ENCODE measurements at regions not wholly inside any gene's neighbourhood (a gene's known extent, or its start where the extent isn't known, plus 50 kb on each side); places are given as distances from the start of the nearest gene placed in this dataset.

DNA sequence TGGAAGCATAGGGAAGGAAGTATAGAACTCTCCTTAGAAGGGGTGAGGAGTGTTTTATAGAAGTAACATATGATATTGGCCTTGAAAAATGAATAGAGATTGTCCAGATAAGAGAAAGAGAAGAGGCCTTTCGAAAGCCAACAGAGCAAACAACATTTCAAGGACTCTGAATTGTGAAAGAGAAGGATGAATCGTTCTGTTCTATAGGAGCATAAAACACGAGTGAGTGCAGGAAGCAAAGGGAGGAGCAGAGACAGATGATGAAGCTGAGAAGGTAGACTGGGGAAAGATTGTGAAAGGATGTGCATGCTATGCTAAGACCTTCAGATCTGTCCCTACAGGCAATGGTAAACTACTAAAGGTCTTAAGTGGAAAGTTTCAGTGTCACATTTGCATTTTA, 271.0 kb downstream of the TMEM161B start:
- intact Hi-C loops (cut with DNase I; ENCODE audit: low total_unique reads) (no loop called here), in situ Hi-C loops (cut with MboI; ENCODE audit: low pct_ligation_motif_present in 1 of 4, low pct_unique_long_range_greater_than_20kb in 1 of 4, low sequenced_read_pairs in 3 of 4) (no loop called here)
- TF ChIP-seq, protein P1, sequence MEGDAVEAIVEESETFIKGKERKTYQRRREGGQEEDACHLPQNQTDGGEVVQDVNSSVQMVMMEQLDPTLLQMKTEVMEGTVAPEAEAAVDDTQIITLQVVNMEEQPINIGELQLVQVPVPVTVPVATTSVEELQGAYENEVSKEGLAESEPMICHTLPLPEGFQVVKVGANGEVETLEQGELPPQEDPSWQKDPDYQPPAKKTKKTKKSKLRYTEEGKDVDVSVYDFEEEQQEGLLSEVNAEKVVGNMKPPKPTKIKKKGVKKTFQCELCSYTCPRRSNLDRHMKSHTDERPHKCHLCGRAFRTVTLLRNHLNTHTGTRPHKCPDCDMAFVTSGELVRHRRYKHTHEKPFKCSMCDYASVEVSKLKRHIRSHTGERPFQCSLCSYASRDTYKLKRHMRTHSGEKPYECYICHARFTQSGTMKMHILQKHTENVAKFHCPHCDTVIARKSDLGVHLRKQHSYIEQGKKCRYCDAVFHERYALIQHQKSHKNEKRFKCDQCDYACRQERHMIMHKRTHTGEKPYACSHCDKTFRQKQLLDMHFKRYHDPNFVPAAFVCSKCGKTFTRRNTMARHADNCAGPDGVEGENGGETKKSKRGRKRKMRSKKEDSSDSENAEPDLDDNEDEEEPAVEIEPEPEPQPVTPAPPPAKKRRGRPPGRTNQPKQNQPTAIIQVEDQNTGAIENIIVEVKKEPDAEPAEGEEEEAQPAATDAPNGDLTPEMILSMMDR (IDR thresholded peaks at IDR 0.05), result no peak
- TF ChIP-seq EP300 (IDR thresholded peaks at IDR 0.05; ENCODE audit: low read depth), result no peak
- no peaks in the 10 kb centered on the region for H3K9me3 ChIP-seq
- 18 to 25% methylated on average over 2 to 3 of the region's 3 CpGs for WGBS, 2 donors (ENCODE audit: low coverage in 1 of 2)
- H3K4me3 ChIP-seq, result no peak overlapping the region
- H3K36me3 ChIP-seq, result no peaks in the 10 kb centered on the region
- H3K27ac ChIP-seq, result no peak overlapping the region
- no peak for DNase-seq
- H3K4me1 ChIP-seq, result no peaks in the 10 kb centered on the region
- H3K27me3 ChIP-seq, result no peaks in the 10 kb centered on the region

DNA sequence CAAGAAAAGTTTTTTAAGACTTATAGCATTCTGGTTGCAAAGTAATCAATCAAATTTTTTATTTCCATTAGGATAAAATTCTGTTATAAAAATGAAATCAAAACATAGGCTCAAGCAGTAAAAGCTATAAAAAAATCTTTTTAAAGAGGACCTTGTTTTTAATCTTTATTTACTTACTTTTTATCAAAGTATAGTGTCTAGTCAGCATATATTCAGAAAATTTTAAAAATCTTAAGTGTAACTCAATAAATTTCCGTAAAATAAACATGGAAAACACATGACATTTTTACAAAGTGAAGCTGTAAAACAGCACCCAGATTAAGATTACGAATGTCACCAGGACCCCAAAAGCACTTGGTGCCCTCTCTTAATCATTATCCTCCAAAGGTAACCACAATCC, 302.4 kb downstream of the TMEM161B start:
- Histone ChIP-seq H3K36me3 (no peaks in the 10 kb centered on the region), H3K9me3 (no peaks in the 10 kb centered on the region), H3K27me3 (no peaks in the 10 kb centered on the region), H3K27ac (no peak overlapping the region), H3K4me3 (no peak overlapping the region), H3K4me1 (no peaks in the 10 kb centered on the region)
- DNase-seq, result no peak
- no peak for TF ChIP-seq POLR2A (IDR thresholded peaks at IDR 0.05)
- no peak for TF ChIP-seq EP300 (IDR thresholded peaks at IDR 0.05; ENCODE audit: low read depth)
- no peak for TF ChIP-seq POLR2AphosphoS5 (IDR thresholded peaks at IDR 0.05)
- TF ChIP-seq, protein P1 (IDR thresholded peaks at IDR 0.05), result no peak
- in situ Hi-C loops (cut with MboI; ENCODE audit: low pct_ligation_motif_present in 1 of 4, low pct_unique_long_range_greater_than_20kb in 1 of 4, low sequenced_read_pairs in 3 of 4) (no loop called here), intact Hi-C loops (cut with DNase I; ENCODE audit: low total_unique reads) (no loop called here)
- WGBS, 2 donors (ENCODE audit: low coverage in 1 of 2), result 30 to 32% methylated on average over 2 of the region's 2 CpGs

DNA sequence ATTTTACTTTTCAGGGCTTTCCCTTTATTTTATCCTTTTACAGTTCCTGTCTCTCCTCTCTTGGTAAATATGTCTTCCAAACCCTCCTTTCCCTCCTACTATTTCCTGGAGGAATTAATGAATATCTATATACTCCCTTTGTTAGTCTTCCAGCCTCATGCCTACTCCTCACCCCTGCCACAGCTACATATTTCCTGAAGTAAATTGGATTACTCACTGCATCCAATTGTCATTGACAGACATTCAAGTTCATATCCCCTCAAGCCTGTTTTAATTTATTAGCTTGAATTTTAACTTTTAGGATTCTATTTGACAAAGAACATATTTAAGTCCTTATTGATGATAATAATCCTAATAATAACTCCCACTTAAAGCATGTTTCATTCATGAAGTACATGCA, 314.5 kb downstream of the TMEM161B start:
- intact Hi-C loops (cut with DNase I; ENCODE audit: low total_unique reads), result no loop called here
- H3K4me3 ChIP-seq, result no peak overlapping the region
- H3K27me3 ChIP-seq, result no peaks in the 10 kb centered on the region
- DNase-seq, result no peak
- no peaks in the 10 kb centered on the region for H3K9me3 ChIP-seq
- no peaks in the 10 kb centered on the region for H3K36me3 ChIP-seq
- no peaks in the 10 kb centered on the region for H3K4me1 ChIP-seq
- no peak overlapping the region for H3K27ac ChIP-seq
- TF ChIP-seq EP300 (IDR thresholded peaks at IDR 0.05; ENCODE audit: low read depth) (no peak), POLR2AphosphoS5 (IDR thresholded peaks at IDR 0.05) (no peak), POLR2A (IDR thresholded peaks at IDR 0.05) (no peak)
- TF ChIP-seq, protein P1 (IDR thresholded peaks at IDR 0.05), result no peak
- in situ Hi-C loops (cut with MboI; ENCODE audit: low pct_ligation_motif_present in 1 of 4, low pct_unique_long_range_greater_than_20kb in 1 of 4, low sequenced_read_pairs in 3 of 4), result no loop called here

DNA sequence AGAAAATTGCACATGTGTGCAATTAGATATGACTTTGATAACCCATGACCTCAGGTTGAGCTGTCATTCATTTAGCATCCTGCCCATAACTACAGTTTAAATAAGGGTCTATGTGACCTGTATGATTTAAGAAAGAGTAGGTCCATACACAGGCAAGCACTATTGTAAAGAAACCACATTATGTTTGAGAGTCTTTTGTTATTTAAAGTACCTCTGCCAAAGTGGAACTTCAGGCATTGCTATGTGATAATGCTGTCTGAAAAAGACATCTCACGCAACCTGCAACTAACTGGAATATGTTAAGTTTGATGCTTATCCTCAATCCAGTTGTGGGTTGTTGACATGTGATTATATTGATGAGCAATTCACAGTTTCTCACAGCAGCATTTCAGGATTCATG, 317.0 kb downstream of the TMEM161B start:
- DNase-seq, result no peak
- intact Hi-C loops (cut with DNase I; ENCODE audit: low total_unique reads), result no loop called here
- Histone ChIP-seq H3K4me1 (no peaks in the 10 kb centered on the region), H3K9me3 (no peaks in the 10 kb centered on the region), H3K36me3 (no peaks in the 10 kb centered on the region), H3K27me3 (no peaks in the 10 kb centered on the region), H3K27ac (no peak overlapping the region), H3K4me3 (no peak overlapping the region)
- WGBS, 2 donors (ENCODE audit: low coverage in 1 of 2), result 83 to 91% methylated on average over 1 of the region's 1 CpG
- TF ChIP-seq POLR2AphosphoS5 (IDR thresholded peaks at IDR 0.05) (no peak), POLR2A (IDR thresholded peaks at IDR 0.05) (no peak), EP300 (IDR thresholded peaks at IDR 0.05; ENCODE audit: low read depth) (no peak)
- TF ChIP-seq, protein P1 (IDR thresholded peaks at IDR 0.05), result no peak
- in situ Hi-C loops (cut with MboI; ENCODE audit: low pct_ligation_motif_present in 1 of 4, low pct_unique_long_range_greater_than_20kb in 1 of 4, low sequenced_read_pairs in 3 of 4), result no loop called here
